C1 segment of cervical spinal cord (tissue), 14 donors: ENCODE measurements at regions not wholly inside any gene's neighbourhood (a gene's known extent, or its start where the extent isn't known, plus 50 kb on each side); places are given as distances from the start of the nearest gene placed in this dataset.

Source experiments
- DNase-seq, 14 donors: peaks; one replicate each; lab custom pipeline; 2025; lab: John Stamatoyannopoulos, UW

DNA sequence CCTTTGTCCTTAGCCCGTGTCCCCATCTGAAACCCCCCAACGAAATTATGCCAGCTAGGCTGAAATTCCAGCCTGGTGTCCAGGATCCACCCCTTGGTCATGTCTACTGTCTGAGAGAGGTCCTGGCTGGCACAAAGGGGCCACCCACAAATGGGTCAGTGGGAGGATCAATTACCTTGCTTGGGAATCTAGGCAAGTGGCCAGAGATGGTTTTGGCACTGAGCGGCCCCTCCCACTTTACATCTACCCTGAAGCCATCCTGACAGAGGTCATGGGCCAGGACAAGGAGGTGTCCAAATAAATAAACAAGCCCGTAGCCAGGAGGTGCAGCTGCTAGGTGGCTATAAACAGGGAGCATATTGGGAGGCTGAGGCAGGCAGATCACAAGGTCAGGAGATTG is 311.5 kb downstream of the MN1 start:
- DNase-seq: no peak

DNA sequence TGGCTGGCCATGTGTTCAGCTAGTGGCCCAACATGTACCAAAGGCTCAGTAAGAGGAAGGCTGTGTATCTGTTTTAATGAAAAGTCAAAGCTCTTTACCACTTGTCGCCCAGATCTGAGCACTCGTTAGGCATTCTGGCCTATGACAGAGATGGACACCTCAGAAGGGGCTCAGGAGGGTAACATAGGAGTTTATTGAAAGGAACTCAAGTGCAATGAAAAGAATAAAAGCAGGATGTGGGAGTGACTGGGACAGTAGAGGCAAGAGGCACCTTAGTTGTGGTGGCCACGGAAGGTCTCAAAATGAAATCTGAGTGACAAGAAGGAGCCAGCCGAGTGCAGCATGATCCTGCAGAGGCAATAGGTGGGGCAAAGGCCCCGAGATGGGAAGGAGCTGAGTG is 309.7 kb downstream of the MN1 start:
- DNase-seq: no peak

DNA sequence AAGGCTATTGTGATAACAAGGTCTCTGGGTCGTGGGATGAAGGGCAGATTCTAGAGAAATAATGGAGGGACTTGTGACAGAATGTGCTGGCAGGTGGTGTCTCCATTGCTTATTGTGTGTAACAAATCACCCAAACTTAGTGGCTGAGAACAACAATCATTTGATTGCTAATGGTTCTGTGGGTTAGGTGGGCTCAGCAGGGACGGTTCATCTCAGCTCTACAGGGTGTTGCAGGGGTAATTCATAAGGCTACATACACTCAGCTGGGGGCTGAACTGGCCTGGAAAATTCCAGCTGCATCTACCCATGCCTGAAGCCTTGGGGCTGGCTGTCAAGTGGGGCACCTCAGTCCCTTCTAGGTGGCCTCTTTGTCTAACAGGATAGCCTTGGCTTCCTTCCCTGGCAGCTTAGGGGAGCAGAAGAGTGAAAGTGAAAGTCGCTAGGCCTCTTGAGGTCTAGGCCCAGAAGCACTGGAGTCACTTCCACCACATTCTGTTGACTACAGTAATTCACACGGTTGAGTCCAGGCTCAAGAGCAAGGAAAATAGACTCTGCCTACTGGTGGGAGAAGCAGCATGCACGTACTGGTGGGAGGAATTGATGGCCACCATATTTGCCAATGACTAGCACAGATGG is 308.9 kb downstream of the MN1 start:
- DNase-seq: no peak

DNA sequence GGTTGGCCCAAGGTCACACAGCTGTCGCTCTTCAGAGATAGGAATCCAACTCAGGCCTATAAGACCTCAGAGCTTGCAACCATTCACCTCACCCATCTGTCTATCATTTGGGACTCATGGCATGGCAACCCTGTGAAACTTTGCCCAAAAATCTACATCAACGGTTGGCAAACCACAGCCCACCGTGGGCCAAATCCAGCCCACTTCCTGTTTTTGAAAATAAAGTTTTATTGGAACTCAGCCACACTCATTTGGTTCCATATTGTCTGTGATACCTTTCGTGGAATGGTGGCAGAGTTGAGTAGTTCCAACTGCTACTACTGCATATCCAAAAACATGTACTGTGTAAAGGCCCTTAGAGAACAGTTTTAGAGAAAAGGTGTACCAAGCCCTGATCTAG is 307.8 kb downstream of the MN1 start:
- DNase-seq: no peak

DNA sequence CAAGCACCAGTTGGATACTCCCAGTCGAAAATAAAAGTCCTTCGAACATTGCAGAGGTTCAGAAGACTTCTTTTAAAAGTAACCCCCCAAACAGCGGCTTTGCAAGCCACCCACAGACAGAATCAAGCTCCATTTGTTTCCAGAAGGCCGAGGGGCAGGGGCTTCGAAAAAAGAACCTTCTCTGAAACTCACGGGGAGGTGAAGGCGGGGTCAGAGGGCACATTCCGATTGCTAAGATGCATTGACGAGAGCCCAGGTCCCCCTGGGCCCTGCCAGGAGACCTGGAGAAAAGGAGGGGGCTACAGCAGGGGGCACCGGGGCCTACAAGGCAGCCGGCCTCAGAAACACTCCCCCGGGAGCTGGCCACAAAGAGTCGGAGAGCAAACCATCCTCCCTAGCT is 306.8 kb downstream of the MN1 start:
- DNase-seq: no peak

DNA sequence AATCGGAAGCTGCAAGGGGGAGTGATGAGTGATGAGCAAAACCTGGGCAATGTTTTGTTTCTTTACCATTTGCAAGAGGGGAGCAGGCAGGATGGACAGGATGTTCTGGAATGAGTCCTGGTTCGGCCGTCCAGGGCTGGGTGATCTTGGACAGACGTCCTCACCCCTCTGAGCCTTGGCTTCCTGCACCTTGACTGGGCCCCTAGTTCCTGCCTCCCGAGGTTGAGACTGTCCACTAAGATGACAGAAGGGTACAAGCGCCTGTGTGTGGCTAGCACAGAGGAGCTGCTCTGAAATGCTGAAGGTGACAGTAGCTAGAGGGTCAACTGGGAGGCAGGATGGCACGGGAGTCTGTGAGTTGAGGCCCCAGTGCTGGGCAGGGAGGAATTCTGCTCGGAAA is 306.2 kb downstream of the MN1 start:
- no peak for DNase-seq

DNA sequence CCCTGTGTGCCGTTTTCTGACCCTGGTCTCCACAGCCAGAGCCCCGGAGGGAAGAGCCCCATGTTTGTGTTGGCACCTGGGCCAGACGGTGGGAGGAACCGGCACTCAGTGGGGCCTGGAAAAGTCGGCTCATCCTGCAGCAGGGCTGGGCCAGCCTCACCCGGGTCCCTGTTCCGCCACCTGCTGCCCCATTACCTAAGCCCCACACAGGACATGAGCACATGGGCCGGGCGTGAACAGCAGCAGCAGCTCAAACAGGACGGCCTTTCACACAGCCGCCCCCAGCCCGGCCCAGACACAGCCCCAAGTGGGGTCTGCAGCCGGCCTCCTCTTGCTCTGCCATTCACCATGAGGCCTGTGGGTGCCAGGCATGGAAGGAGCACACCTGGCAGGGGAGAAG is 302.4 kb downstream of the MN1 start:
- DNase-seq: no peak

DNA sequence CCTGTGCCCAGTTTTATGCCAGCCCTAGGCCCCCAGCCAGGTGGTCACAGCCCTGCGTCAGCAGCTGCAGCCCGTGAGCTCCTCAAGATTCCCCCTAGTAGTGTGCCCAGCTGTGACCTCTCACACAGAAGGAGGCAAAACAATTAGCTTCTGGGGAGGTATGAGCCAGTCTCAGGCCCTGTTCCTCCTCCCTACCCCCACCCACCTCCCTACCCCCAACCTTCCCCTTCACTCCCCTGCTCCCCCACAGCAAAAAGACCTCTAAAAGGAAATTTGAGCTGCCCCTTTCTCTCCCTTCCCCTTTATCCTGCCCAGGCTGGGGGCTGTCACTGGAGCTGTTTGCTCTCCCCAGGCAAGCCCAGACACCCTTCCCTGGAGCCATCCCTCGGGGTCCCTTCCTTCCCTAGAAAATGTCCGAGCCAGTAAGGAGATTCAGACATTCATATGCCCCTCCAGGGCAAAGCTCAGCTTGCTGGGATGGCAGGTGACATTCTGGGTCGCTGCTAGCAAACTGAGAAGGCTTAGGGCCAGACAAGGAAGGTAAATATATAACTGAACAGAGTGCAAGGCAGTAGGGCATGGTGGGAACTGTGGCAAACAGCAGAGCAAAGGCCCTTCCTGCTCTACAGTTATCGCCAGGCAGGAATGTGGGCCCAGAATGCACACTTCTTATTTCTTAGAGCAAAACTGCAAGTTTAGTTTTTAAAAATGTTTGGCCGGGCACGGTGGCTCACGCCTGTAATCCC is 300.2 kb downstream of the MN1 start:
- no peak for DNase-seq

DNA sequence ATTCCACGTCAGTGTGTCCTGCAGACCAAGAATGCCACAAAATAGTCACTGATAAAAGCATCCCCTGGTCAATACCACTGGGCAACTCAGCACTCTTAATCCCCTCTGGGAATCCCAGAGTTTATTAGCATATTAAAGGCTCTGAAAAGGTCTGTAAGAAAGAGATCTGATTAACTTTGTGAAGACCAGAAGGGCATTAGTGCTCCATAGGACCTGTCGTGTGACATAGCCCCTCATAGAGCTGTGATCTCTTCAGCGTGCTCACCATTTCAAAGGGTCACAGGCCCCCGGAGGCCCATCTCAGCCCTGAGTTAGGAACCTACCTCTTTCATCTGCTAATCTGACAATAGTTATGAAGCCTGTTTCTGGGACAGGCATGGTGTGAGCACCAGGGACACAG is 299.2 kb downstream of the MN1 start:
- no peak for DNase-seq

DNA sequence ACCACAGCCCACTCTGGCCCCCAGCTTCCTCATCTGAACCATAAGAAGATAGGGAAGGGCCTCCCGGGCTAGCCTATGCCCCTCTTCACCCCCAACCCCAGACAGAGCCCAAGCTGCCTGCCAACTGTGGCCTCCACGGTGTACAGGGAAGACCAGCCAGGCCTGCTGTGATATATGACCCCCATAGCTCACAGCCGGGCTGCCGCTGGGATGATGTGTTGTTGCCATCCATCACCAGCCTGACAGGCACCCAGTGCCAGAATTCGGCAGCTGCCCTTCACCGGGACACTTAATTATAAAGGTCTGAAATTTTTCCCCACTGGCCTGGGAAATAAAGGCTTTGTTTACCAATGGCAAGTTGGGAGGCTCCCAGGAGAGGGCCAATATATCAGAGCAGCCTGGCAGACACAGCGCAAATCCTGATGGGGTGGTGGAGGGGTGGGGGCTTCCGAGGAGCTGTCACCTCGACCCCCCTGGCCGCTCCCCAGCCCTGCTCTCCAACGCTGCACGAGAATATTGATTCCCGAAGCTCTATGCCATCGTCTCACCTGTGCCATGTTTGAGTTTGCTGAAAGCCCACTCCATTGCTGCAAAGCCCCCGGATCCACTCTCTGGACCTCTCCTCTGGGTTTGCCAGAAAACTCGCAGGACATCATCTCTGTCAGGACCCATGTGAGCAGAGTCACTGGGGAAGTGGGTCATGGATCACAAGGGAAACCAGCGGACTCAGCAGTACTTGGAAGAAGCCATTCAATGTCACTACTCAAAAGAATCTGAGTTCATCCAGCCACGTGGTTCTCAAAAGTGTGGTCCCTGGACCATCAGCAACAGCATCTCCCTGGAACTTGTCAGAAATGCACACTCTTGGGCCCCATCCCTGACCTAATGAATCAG is 296.9 kb downstream of the MN1 start:
- peak in 2 of 14 donors; percentile 10 to 12 for DNase-seq

DNA sequence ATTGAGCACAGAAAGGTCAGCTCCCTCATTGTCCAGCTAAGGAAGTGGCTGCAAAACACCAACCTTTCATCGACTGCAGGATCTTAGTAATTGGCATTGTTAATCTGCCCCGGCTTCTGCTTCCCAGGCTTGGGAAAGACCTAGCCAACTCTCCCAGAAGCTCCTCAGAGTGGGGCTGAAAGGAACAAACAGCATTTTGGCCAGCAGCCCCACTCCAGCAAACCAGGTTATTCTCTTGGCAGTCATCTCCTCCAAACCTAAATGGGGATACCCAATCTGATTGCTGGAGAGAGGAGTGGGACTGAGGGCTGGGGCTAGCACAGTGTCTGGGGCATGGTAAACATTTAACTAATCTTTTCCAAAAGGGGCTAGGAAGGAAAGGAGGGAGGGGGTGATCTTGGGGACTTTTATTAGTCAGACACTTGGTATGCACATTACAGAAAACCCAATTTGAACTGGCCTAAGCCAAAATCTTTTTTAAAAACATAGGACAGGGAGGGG is 294.4 kb downstream of the MN1 start:
- no peak for DNase-seq

DNA sequence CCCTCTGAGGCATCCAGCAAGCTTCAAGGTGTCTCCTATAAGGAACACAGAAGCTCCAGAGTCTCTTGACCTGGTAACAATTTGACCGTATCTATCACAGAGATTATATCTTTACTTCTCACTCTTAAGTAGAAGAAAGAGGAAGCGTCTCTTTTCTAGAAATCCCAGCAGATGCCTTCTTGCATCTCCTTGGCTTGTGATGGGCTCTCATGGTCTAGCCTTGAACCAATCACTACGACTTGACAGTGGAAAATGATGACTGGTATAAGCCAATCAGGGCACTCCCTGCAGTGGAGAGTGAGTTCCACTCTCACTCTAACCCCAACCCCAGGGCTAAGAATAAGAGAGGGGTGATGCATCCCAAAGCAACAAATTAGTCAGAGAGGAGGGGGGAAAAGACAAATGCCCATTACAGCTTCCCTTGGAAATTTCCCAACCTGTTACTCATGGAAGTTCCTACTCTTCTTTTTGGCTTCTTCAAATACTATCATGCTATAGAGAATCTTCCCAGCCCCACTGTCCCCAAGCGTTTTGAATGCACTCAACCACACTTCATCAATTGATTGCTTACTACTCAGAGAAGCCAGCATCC is 293.5 kb downstream of the MN1 start:
- DNase-seq: no peak

DNA sequence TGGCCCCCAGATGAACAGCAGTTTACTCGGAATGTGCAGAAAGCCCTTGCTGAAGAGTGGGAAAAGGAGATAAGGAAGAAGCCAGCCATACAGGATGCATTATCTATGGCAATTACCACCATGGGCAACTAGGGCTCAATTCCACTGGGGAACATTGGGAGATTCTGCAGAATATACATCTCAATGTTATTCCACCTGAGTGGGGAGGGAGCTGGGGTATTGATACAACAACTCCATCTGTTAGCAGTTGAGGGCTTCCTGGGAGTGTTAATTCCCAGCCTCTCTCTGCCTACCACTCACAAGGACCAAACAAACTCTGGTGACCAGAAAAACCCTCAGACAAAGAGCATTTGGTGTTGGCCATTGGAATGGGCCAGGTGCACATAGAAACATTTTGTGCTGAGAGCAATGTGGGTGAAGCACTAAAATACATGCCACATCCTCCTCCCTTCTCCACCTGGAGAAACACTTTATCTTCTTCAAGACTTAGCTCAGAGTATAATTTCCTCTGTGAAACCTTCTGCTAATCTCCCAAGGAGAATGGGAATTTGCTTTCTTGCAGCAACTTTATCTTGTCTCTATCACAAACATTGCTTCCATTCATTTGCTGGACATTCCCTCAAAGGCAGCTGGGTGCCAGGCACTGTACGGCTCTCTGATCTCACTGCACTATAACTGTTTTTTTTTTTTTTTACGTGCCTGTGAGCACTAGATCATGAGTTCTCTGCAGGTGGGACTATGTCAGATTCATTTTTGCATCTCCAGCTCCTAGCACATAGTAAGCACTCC is 292.2 kb downstream of the MN1 start:
- DNase-seq: no peak

DNA sequence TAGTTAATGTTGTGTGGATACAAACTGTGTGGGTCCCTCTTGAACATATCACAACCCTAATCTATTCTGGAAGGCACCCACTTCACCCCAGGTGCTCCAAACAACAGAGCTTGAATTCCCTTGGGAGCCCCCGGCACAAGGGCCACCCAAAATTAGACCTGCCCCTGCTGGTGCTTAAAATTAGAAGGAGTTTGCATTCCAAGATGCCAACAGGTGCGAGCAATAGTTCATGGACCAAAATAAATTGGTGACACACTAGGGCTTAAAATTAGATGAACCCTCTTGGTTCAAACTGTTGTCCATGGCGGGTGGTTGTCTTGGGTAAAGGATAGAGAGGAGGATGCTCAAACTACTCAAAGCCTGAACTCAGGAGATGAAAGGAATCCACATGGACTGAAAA is 291.5 kb downstream of the MN1 start:
- no peak for DNase-seq

DNA sequence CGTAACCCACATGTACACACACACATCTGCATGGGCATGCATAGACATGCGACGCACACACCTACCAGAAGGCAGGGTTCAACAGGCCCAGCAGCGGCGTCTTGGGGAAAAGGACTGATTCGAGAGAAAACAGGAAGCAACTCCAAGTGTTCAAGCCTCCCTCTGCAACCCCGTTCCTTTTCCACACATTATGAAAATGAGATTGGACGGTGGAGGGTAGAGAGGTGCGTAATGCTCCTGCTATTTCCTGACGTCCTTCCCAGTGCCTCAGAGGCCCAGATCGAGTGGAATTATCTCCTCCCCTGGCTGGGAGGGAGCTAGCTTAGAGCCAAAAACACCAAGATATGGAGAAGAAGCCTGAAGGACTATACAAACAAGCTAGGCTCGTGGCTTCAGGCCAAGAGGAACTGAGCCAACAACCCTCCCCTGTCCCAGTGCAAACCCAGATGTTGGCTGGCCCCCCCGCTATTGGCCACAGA is 289.2 kb downstream of the MN1 start:
- no peak for DNase-seq

DNA sequence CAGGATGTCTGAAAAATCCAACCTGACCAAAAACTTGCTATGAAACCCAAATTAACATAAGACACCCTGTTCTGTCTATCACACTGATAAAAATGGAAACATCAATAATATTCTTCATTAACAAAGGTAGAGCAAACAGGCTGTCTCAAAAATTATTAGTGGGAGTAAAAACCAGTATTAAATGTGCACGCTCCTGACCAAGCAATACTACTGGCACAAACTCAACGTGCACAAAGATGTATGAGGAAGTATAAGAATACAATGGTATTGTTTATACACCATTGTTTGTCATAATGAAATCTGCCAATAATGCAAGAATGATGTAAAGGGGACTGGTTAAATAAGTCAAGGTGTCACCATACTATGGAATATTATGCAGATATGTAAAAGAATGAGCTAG is 288.5 kb downstream of the MN1 start:
- no peak for DNase-seq

DNA sequence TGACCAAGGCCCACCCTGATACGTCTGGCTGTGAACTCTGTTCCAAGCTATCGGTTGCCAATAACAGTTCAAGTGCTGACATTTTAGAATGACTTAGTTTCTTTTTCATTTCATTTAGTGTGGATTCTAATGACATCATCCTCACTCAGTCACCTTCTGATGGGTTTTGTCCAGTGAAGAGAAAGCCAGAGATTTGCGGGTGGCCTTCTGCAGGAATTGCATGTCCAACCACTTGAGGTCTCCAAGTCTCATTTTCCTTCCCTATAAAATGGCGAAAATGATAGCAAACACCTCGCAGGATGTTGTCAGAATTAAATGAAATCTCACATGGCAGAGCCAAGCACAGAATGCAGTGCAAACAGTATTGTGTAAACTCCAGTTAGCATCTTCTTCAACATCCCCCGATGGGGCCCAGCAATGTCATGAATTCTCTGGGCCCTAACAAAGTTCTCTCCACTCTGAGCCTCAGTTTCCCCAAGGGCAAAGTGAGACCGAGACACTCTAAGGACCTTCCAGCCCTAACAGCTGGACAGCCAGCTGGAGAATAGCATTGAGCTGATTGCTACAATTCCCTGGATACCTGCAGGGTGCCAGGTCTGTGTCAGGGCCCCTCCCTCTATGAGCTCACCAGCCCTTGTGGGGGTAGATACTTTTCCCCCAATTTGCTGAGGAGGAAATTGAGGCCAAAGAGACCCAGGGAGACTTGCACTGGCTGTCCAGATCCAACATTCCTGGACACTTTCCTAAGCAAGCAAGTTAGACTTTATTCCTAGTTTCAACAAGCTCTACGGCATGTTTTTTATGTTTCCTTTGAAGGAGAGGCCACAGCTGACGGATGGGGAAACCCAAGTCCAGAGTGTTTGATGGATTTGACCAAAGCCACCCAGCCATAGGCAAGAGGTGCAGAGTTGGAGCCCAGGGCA is 286.7 kb downstream of the MN1 start:
- no peak for DNase-seq

DNA sequence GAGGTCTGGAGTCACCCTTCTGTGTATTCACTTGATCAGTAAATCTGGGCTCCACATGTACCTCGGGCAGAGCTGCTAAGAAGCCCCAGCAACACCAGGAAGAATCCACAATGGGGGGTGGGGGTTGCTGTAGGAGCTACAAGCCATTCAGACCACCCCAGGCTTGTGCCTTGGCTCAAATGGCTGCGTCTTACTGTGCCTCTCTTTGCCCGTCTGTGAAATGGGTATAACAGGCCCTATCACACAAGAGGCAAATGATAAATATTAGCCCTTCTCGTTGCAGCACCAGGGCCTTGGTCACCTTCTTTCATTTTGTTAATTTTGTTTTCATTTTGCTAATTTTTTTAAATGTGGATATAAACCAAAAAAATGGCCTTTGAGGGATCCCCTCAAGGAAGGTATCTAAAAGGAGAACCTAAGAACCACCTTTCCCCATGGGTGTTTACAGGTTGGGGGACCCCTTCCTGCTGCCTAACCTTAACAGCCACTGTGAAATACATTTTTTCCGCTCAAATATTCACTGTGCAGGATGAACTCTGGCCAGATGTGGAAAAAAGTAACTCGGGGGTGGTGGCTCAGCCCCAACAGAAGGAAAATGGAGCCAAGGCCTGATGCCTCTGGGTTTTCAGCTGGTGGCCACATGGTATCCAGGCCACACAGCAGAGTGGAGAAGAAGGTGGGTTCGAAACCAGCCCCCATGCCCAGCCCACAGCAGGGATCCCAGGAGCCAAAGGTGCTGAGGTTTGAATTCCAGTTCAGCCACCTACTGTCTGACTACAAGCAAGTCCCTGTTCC is 284.0 kb downstream of the MN1 start:
- DNase-seq: no peak
